ENCODE measurements at regions not wholly inside any gene's neighbourhood (a gene's known extent, or its start where the extent isn't known, plus 50 kb on each side); places are given as distances from the start of the nearest gene placed in this dataset.

DNA sequence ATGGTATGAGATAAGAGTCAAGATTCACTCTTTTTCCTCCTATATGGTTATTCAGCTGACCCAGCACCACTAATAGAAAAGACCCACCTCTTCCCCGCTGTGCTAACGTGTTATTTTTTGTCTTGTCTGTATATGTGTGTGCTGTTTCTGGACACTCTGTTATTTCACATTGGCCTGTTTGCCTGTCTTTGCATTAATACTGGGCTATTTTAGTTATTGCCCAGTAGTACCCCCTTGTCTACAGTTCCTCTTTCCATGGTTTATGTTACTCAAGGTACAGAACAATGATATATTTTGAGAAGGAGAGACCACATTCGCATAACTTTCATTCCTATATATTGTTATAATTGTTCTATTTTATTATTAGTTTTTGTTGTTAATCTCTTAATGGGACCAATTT, 74.0 kb upstream of the SIAH1 start:
- TF ChIP-seq, protein P1, sequence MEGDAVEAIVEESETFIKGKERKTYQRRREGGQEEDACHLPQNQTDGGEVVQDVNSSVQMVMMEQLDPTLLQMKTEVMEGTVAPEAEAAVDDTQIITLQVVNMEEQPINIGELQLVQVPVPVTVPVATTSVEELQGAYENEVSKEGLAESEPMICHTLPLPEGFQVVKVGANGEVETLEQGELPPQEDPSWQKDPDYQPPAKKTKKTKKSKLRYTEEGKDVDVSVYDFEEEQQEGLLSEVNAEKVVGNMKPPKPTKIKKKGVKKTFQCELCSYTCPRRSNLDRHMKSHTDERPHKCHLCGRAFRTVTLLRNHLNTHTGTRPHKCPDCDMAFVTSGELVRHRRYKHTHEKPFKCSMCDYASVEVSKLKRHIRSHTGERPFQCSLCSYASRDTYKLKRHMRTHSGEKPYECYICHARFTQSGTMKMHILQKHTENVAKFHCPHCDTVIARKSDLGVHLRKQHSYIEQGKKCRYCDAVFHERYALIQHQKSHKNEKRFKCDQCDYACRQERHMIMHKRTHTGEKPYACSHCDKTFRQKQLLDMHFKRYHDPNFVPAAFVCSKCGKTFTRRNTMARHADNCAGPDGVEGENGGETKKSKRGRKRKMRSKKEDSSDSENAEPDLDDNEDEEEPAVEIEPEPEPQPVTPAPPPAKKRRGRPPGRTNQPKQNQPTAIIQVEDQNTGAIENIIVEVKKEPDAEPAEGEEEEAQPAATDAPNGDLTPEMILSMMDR (IDR thresholded peaks at IDR 0.05), result no peak
- no peak for TF ChIP-seq POLR2A (IDR thresholded peaks at IDR 0.05)
